IMR-90 (cell line): ENCODE measurements at regions not wholly inside any gene's neighbourhood (a gene's known extent, or its start where the extent isn't known, plus 50 kb on each side); places are given as distances from the start of the nearest gene placed in this dataset.
"Not testable (repeated sequence)": the region's sequence is repeated elsewhere in the genome, so short reads cannot be mapped to it uniquely, and the experiment has no call there.

Experiments used
- ATAC-seq: fragments of 200-7000 bp; cut with Tn5 transposase; 2 replicates; pipeline ENCODE4 v1.9.1; 2020; ENCODE audit warnings: low read depth, mild to moderate bottlenecking, moderate library complexity
- BruUV-seq: library from RNA; stranded (reverse); fragments of 400-500 nt; replicated peaks from 2 replicates; lab custom pipeline; 2021; lab: Mats Ljungman, UMichigan
- CTCF ChIA-PET: fragments of 300-600 bp; formaldehyde crosslinking; extraction: SDS; loops from one replicate; lab custom pipeline; 2021; ENCODE audit warnings: antibody characterized with exemption; lab: Yijun Ruan, JAX
- POLR2A ChIA-PET: fragments of 300-600 bp; sonication (Branson Sonifier 250); formaldehyde crosslinking; loops from one replicate; lab custom pipeline; 2022; ENCODE audit warnings: antibody characterized with exemption; ENCODE audit not compliant: unreplicated experiment; lab: Charles Lee
- DNase-seq: peaks from one replicate; pipeline ENCODE4 v3.0.0; 2013
- H2AFZ ChIP-seq: replicated peaks from 2 replicates; pipeline ENCODE3; 2013; ENCODE audit warnings: low read length, mild to moderate bottlenecking; ENCODE audit not compliant: poor library complexity
- H2AK5ac ChIP-seq: 2 replicates; pipeline ENCODE4 v1.6.1; 2013; ENCODE audit warnings: low read depth, low read length, inconsistent platforms
- H2AK9ac ChIP-seq: replicated peaks from 2 replicates; pipeline ENCODE3; 2013; ENCODE audit warnings: mild to moderate bottlenecking, low read depth, low read length, moderate library complexity; ENCODE audit not compliant: poor library complexity
- H2BK120ac ChIP-seq: 2 replicates; pipeline ENCODE4 v1.6.1; 2013; ENCODE audit warnings: low read depth, low read length, inconsistent platforms
- H2BK15ac ChIP-seq: 3 replicates; pipeline ENCODE4 v1.6.1; 2013; ENCODE audit warnings: low read depth, low read length, inconsistent platforms
- H2BK20ac ChIP-seq: 2 replicates; pipeline ENCODE4 v1.6.1; 2013; ENCODE audit warnings: low read depth, mild to moderate bottlenecking, inconsistent platforms, low read length, moderate library complexity
- H2BK5ac ChIP-seq: 2 replicates; pipeline ENCODE4 v1.6.1; 2013; ENCODE audit warnings: mild to moderate bottlenecking, low read depth, low read length, inconsistent platforms; ENCODE audit not compliant: poor library complexity, severe bottlenecking
- H3K14ac ChIP-seq: replicated peaks from 2 replicates; pipeline ENCODE4 v1.6.1; 2013; ENCODE audit warnings: low read depth, low read length, inconsistent platforms
- H3K18ac ChIP-seq: 2 replicates; pipeline ENCODE4 v1.6.1; 2013; ENCODE audit warnings: low read depth, low read length, control low read depth
- H3K23ac ChIP-seq: 2 replicates; pipeline ENCODE4 v1.6.1; 2013; ENCODE audit warnings: low read depth, low read length, inconsistent platforms
- H3K27ac ChIP-seq: 2 replicates; pipeline ENCODE4 v1.5.1; 2013; ENCODE audit warnings: mild to moderate bottlenecking, control low read depth, low read length; ENCODE audit not compliant: insufficient read depth
- H3K27me3 ChIP-seq: 2 replicates; pipeline ENCODE4 v1.6.1; 2013; ENCODE audit warnings: low read length; ENCODE audit not compliant: control insufficient read depth, insufficient read depth
- H3K36me3 ChIP-seq: 2 replicates; pipeline ENCODE4 v1.6.1; 2013; ENCODE audit warnings: low read length, mixed read lengths; ENCODE audit not compliant: control insufficient read depth, insufficient read depth
- H3K4ac ChIP-seq: 2 replicates; pipeline ENCODE4 v1.6.1; 2013; ENCODE audit warnings: low read depth, low read length, inconsistent platforms
- H3K4me1 ChIP-seq: 2 replicates; pipeline ENCODE4 v1.6.1; 2013; ENCODE audit warnings: low read length, mixed read lengths; ENCODE audit not compliant: control insufficient read depth, insufficient read depth
- H3K4me2 ChIP-seq: 2 replicates; pipeline ENCODE4 v1.6.1; 2013; ENCODE audit warnings: low read depth, mild to moderate bottlenecking, control low read depth, low read length, moderate library complexity
- H3K4me3 ChIP-seq: 2 replicates; pipeline ENCODE4 v1.5.1; 2013; ENCODE audit warnings: low read depth, mild to moderate bottlenecking, control low read depth, low read length, moderate library complexity; ENCODE audit not compliant: insufficient read depth
- H3K56ac ChIP-seq: 2 replicates; pipeline ENCODE4 v1.6.1; 2013; ENCODE audit warnings: low read length, inconsistent platforms; ENCODE audit not compliant: insufficient read depth; ENCODE audit errors: extremely low read depth
- H3K79me1 ChIP-seq, 2 experiments: 2 replicates each; pipeline ENCODE4 v1.6.1; 2013; ENCODE audit warnings: low read length in 2 of 2, inconsistent platforms in 1 of 2, low read depth in 1 of 2
- H3K9ac ChIP-seq: 2 replicates; pipeline ENCODE4 v1.6.1; 2013; ENCODE audit warnings: low read depth, low read length, control low read depth
- H3K9me1 ChIP-seq: 2 replicates; pipeline ENCODE4 v1.6.1; 2013; ENCODE audit warnings: low read length, inconsistent platforms; ENCODE audit not compliant: insufficient read depth
- H3K9me3 ChIP-seq: 2 replicates; pipeline ENCODE4 v1.6.1; 2013; ENCODE audit warnings: low read length; ENCODE audit not compliant: control insufficient read depth, insufficient read depth
- H4K20me1 ChIP-seq: 2 replicates; pipeline ENCODE4 v1.6.1; 2013; ENCODE audit warnings: low read length, inconsistent platforms; ENCODE audit not compliant: insufficient read depth
- H4K5ac ChIP-seq: 2 replicates; pipeline ENCODE4 v1.6.1; 2013; ENCODE audit warnings: mild to moderate bottlenecking, low read depth, low read length, control low read depth
- H4K8ac ChIP-seq, 2 experiments: 2 replicates each; pipeline ENCODE4 v1.6.1; 2013; ENCODE audit warnings: low read depth in 2 of 2, low read length in 2 of 2, control low read depth in 1 of 2, inconsistent platforms in 1 of 2
- H4K91ac ChIP-seq: 2 replicates; pipeline ENCODE4 v1.6.1; 2013; ENCODE audit warnings: low read depth, low read length, inconsistent platforms; ENCODE audit not compliant: insufficient read depth
- WGBS, 2 experiments: methylation state at CpG; one replicate each; pipeline versions ENCODE4 v1.1.5 to v1.1.7; 2013; ENCODE audit warnings: missing lambda C conversion rate in 2 of 2; ENCODE audit not compliant: insufficient read length in 1 of 2; ENCODE audit errors: extremely low coverage in 2 of 2; 5-methylcytosine and 5-hydroxymethylcytosine counted together
- dilution Hi-C: fragments of 300-500 bp; cut with HindIII; formaldehyde crosslinking; loops from one replicate; pipeline ENCODE4 v1.14.3; 2018; ENCODE audit warnings: low sequenced_read_pairs; ENCODE audit not compliant: unreplicated experiment
- in situ Hi-C: fragments of 300-500 bp; cut with MboI; formaldehyde crosslinking; loops from 3 replicates; pipeline ENCODE4 v1.14.3; 2019; ENCODE audit warnings: low sequenced_read_pairs, inconsistent platforms, mixed read lengths
- intact Hi-C: fragments of 100-400 bp; cut with micrococcal nuclease; formaldehyde crosslinking; loops from 2 replicates; pipeline ENCODE4 v1.10.0; 2022

DNA sequence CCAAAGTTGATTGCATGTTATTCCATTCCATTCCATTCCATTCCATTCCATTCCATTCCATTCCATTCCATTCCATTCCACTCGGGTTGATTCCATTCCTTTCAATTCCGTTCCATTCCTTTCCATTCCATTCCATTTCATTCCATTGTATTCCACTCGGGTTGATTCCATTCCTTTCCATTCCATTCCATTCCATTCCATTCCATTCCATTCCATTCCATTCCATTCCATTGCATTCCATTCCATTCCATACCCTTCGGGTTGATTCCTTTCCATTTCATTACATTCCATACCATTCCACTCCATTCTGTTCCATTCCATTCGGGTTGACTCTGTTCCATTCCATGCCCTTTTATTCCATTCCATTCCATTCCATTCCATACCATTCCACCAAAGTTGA is 140.8 kb downstream of the CWH43 start:
- H2AK5ac ChIP-seq, H2BK15ac ChIP-seq, H3K4me3 ChIP-seq, H3K79me1 ChIP-seq, H3K4me1 ChIP-seq, H3K27me3 ChIP-seq, H2AFZ ChIP-seq, H4K20me1 ChIP-seq, H2AK9ac ChIP-seq, CTCF ChIA-PET, BruUV-seq, DNase-seq, intact Hi-C loops, H3K9ac ChIP-seq, H2BK120ac ChIP-seq, H3K23ac ChIP-seq, H3K56ac ChIP-seq, POLR2A ChIA-PET, H3K4me2 ChIP-seq, H4K91ac ChIP-seq, H3K14ac ChIP-seq, ATAC-seq, H4K8ac ChIP-seq, H3K9me3 ChIP-seq, H3K18ac ChIP-seq, H3K9me1 ChIP-seq, H3K27ac ChIP-seq, H3K4ac ChIP-seq, in situ Hi-C loops, H2BK20ac ChIP-seq, dilution Hi-C loops, H3K36me3 ChIP-seq, H4K5ac ChIP-seq, H2BK5ac ChIP-seq: not testable (repeated sequence)
- no CpG with 5 or more reads among the region's 5 CpGs for WGBS, 2 experiments

DNA sequence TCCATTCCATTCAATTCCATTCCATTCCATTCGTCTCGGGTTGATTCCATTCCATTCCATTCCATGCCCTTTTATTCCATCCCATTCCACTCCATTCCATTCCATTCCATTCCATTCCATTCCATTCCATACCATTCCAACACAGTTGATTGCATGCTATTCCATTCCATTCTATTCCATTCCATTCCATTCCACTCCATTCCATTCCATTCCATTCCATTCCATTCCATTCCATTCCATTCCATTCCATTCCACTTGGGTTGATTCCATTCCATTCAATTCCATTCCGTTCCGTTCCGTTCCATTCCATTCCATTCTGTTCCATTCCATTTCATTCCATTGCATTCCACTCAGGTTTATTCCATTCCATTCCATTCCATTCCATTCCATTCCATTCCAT is 143.3 kb downstream of the CWH43 start:
- H3K4ac ChIP-seq, H3K27me3 ChIP-seq, H2BK5ac ChIP-seq, H3K79me1 ChIP-seq, H3K56ac ChIP-seq, H4K8ac ChIP-seq, H2AFZ ChIP-seq, intact Hi-C loops, BruUV-seq, H2BK15ac ChIP-seq, CTCF ChIA-PET, H3K9me3 ChIP-seq, H3K9ac ChIP-seq, H2AK5ac ChIP-seq, H3K9me1 ChIP-seq, H2BK20ac ChIP-seq, H3K18ac ChIP-seq, H3K36me3 ChIP-seq, H3K4me1 ChIP-seq, H2AK9ac ChIP-seq, H3K4me3 ChIP-seq, H4K20me1 ChIP-seq, H4K5ac ChIP-seq, H4K91ac ChIP-seq, H3K4me2 ChIP-seq, DNase-seq, H3K14ac ChIP-seq, ATAC-seq, H2BK120ac ChIP-seq, in situ Hi-C loops, H3K23ac ChIP-seq, H3K27ac ChIP-seq, POLR2A ChIA-PET, dilution Hi-C loops: not testable (repeated sequence)
- no CpG with 5 or more reads among the region's 5 CpGs for WGBS, 2 experiments
